ENCODE measurements at regions not wholly inside any gene's neighbourhood (a gene's known extent, or its start where the extent isn't known, plus 50 kb on each side); places are given as distances from the start of the nearest gene placed in this dataset.

DNA sequence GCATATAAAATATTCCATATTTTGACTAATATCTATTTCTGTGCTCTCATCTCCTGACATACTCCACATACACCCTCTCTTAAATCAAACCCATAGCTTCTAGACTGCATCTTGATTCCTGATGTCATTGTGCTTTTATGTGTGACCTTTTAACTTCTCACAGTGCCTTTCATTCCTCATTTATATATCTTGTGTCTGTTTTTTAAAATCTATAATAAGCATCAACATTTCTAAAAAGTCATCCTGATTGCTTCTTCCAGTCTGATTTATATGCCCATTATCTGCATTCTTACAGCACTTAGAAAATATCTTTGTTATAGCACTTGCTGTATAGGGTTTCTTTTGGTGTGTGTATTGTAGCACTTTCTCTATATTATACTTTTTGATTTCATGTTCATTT lies 190.1 kb upstream of the ITM2A start:
- TF ChIP-seq, protein P1, sequence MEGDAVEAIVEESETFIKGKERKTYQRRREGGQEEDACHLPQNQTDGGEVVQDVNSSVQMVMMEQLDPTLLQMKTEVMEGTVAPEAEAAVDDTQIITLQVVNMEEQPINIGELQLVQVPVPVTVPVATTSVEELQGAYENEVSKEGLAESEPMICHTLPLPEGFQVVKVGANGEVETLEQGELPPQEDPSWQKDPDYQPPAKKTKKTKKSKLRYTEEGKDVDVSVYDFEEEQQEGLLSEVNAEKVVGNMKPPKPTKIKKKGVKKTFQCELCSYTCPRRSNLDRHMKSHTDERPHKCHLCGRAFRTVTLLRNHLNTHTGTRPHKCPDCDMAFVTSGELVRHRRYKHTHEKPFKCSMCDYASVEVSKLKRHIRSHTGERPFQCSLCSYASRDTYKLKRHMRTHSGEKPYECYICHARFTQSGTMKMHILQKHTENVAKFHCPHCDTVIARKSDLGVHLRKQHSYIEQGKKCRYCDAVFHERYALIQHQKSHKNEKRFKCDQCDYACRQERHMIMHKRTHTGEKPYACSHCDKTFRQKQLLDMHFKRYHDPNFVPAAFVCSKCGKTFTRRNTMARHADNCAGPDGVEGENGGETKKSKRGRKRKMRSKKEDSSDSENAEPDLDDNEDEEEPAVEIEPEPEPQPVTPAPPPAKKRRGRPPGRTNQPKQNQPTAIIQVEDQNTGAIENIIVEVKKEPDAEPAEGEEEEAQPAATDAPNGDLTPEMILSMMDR (IDR thresholded peaks at IDR 0.05 in 2 of 3, conservative IDR thresholded peaks at IDR 0.05 in 1 of 3; ENCODE audit: borderline replicate concordance in 1 of 3, insufficient read depth in 1 of 3, low read depth in 2 of 3, low read length in 2 of 3): no peak
- no peak for TF ChIP-seq CEBPB (IDR thresholded peaks at IDR 0.05; ENCODE audit: low read depth)
- TF ChIP-seq, protein P2, sequence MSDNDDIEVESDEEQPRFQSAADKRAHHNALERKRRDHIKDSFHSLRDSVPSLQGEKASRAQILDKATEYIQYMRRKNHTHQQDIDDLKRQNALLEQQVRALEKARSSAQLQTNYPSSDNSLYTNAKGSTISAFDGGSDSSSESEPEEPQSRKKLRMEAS (IDR thresholded peaks at IDR 0.05): no peak
- no peak for TF ChIP-seq POLR2A (IDR thresholded peaks at IDR 0.05; ENCODE audit: borderline replicate concordance, extremely low read depth, insufficient read depth, insufficient read length)
- no peak for TF ChIP-seq EZH2 (IDR thresholded peaks at IDR 0.05)
- TF ChIP-seq JUND (IDR thresholded peaks at IDR 0.05): no peak
